ENCODE measurements at regions not wholly inside any gene's neighbourhood (a gene's known extent, or its start where the extent isn't known, plus 50 kb on each side); places are given as distances from the start of the nearest gene placed in this dataset.

- FAIRE-seq (no peak), DNase-seq (ENCODE audit: low read depth, low spot score) (no peak), ATAC-seq (no peak)
- H3K4me2 ChIP-seq (ENCODE audit: control insufficient read depth, insufficient read depth) = no peak overlapping the region
- no peaks in the 10 kb centered on the region for H4K20me1 ChIP-seq (ENCODE audit: control insufficient read depth, insufficient read depth)
- RAD21 ChIA-PET (ENCODE audit: unreplicated experiment) = interaction anchor here (0.6 to 5.6 kb wide), 18 partner anchors 9 to 666 kb away, joined by 3 to 92 read pairs (median 3); no protein-coding TSS in a partner anchor
- no peak overlapping the region for H3K27ac ChIP-seq (ENCODE audit: control insufficient read depth, insufficient read depth)
- in situ Hi-C loops (cut with MboI) (loop anchor here (10.0 to 25.0 kb wide), 2 partner anchors 492 to 1200 kb away; no protein-coding TSS in a partner anchor), intact Hi-C loops (cut with micrococcal nuclease; ENCODE audit: unreplicated experiment) (loop anchor here (2.0 to 10.0 kb wide), 5 partner anchors 448 to 1445 kb away; no protein-coding TSS in a partner anchor)
- no peak overlapping the region for H3K4me3 ChIP-seq
- 3% methylated on average over 4 of the region's 4 CpGs for WGBS (ENCODE audit: insufficient coverage, insufficient replicate concordance, low lambda C conversion rate, missing lambda C conversion rate)
- no peak overlapping the region for H2AFZ ChIP-seq (ENCODE audit: control insufficient read depth, low read depth, low read length)
- H3K36me3 ChIP-seq (ENCODE audit: control insufficient read depth in 2 of 2, insufficient read depth in 2 of 2, low read length in 1 of 2) = no peaks in the 10 kb centered on the region
- no peaks in the 10 kb centered on the region for H3K79me2 ChIP-seq (ENCODE audit: control insufficient read depth, insufficient read depth, low read length)
- POLR2A ChIA-PET = interaction anchor here (1.1 kb wide), 1 partner anchor 492 kb away, joined by 3 read pairs; no protein-coding TSS in a partner anchor
- SMC1A ChIA-PET (ENCODE audit: uncharacterized antibody, unreplicated experiment) = interaction anchor here (0.5 to 7.0 kb wide), 32 partner anchors 7 to 1201 kb away, joined by 3 to 118 read pairs (median 4); no protein-coding TSS in a partner anchor
- no peak overlapping the region for H3K9ac ChIP-seq (ENCODE audit: control insufficient read depth, insufficient read depth, low read length)
- CTCF ChIA-PET = interaction anchor here (0.5 to 5.2 kb wide), 43 partner anchors 9 to 1453 kb away, joined by 3 to 92 read pairs (median 3); no protein-coding TSS in a partner anchor
- no peaks in the 10 kb centered on the region for H3K4me1 ChIP-seq (ENCODE audit: control insufficient read depth, insufficient read depth, low read length)
- H3K27me3 ChIP-seq (replicated peaks in 1 of 2; ENCODE audit: control insufficient read depth in 2 of 2, insufficient read depth in 2 of 2, low read length in 1 of 2) = no peaks in the 10 kb centered on the region
- no peak for TF ChIP-seq KLF5 (IDR thresholded peaks at IDR 0.05; ENCODE audit: partially characterized antibody)
- no peak for TF ChIP-seq MAX (IDR thresholded peaks at IDR 0.05; ENCODE audit: low read depth, low read length)
- no peak for TF ChIP-seq ZNF217 (IDR thresholded peaks at IDR 0.05)
- no peak for TF ChIP-seq E2F8 (IDR thresholded peaks at IDR 0.05; ENCODE audit: low read depth, partially characterized antibody)
- no peak for TF ChIP-seq ASH2L (IDR thresholded peaks at IDR 0.05; ENCODE audit: borderline replicate concordance, low read depth)
- no peak for TF ChIP-seq JUND (IDR thresholded peaks at IDR 0.05; ENCODE audit: low read depth, low read length)
- TF ChIP-seq SPI1 (IDR thresholded peaks at IDR 0.05; ENCODE audit: borderline replicate concordance, insufficient read depth, low read depth, low read length) = no peak
- no peak for TF ChIP-seq NR2C1 (IDR thresholded peaks at IDR 0.05)
- TF ChIP-seq NFIC (IDR thresholded peaks at IDR 0.05; ENCODE audit: low read depth, low read length) = no peak
- no peak for TF ChIP-seq KAT2A (conservative IDR thresholded peaks at IDR 0.05; ENCODE audit: control insufficient read depth, low read depth, low read length)
- TF ChIP-seq ZSCAN29 (IDR thresholded peaks at IDR 0.05) = no peak
- no peak for TF ChIP-seq NBN (IDR thresholded peaks at IDR 0.05)
- no peak for TF ChIP-seq RFX5 (IDR thresholded peaks at IDR 0.05; ENCODE audit: low read depth, low read length)
- TF ChIP-seq EZH2 (IDR thresholded peaks at IDR 0.05; ENCODE audit: borderline replicate concordance, control insufficient read depth, low read depth, low read length) = no peak
- TF ChIP-seq REST (IDR thresholded peaks at IDR 0.05; ENCODE audit: low read depth, low read length) = no peak
- no peak for TF ChIP-seq YY1 (IDR thresholded peaks at IDR 0.05; ENCODE audit: low read depth, low read length)
- no peak for TF ChIP-seq EGR1 (IDR thresholded peaks at IDR 0.05; ENCODE audit: borderline replicate concordance in 1 of 2, low read depth in 2 of 2, low read length in 2 of 2)
- no peak for TF ChIP-seq ZNF384 (IDR thresholded peaks at IDR 0.05; ENCODE audit: borderline replicate concordance, low read depth, low read length)
- no peaks in the 10 kb centered on the region for H3K9me3 ChIP-seq (replicated peaks; ENCODE audit: control insufficient read depth, insufficient read depth, low read length)
- BruUV-seq (replicated peaks) = no TSS peak
Observed at GRCh38 chr5:164012371-164012770, 507.0 kb downstream of the MAT2B start.

All from GM12878 (cell line).